ENCODE measurements at regions not wholly inside any gene's neighbourhood (a gene's known extent, or its start where the extent isn't known, plus 50 kb on each side); places are given as distances from the start of the nearest gene placed in this dataset.
"Not testable (repeated sequence)": the region's sequence is repeated elsewhere in the genome, so short reads cannot be mapped to it uniquely, and the experiment has no call there.

- no peak overlapping the region for H3K27ac Mint-ChIP-seq
- H3K36me3 Mint-ChIP-seq: no peaks in the 10 kb centered on the region
- TF ChIP-seq CTCF (conservative IDR thresholded peaks at IDR 0.05): no peak
- H3K4me3 Mint-ChIP-seq: no peak overlapping the region
- no peaks in the 10 kb centered on the region for H3K4me1 Mint-ChIP-seq (ENCODE audit: unreplicated experiment)
- peaks cover 3% of the 10 kb centered on the region for H3K9me3 Mint-ChIP-seq
- DNase-seq (ENCODE audit: extremely low spot score, unreplicated experiment): no peak
- H3K27me3 Mint-ChIP-seq: peaks cover 26% of the 10 kb centered on the region
Measured at GRCh38 chr22:22958621-22959020, 71.0 kb downstream of the IGLL5 start.

GRCh38 chr22:22959147-22959827, 71.7 kb downstream of the IGLL5 start:
- H3K4me3 Mint-ChIP-seq: no peak overlapping the region

GRCh38 chr22:22960307-22960706, 72.7 kb downstream of the IGLL5 start:
- no peak for DNase-seq (ENCODE audit: extremely low spot score, unreplicated experiment)
- peaks cover 3% of the 10 kb centered on the region for H3K9me3 Mint-ChIP-seq
- TF ChIP-seq CTCF (conservative IDR thresholded peaks at IDR 0.05): no peak
- H3K27me3 Mint-ChIP-seq: peaks cover 24% of the 10 kb centered on the region
- H3K4me3 Mint-ChIP-seq: no peak overlapping the region
- no peaks in the 10 kb centered on the region for H3K4me1 Mint-ChIP-seq (ENCODE audit: unreplicated experiment)
- H3K27ac Mint-ChIP-seq: no peak overlapping the region
- H3K36me3 Mint-ChIP-seq: no peaks in the 10 kb centered on the region

More at GRCh38 chr22:22959147-22959827, 71.7 kb downstream of the IGLL5 start:
- TF ChIP-seq CTCF (conservative IDR thresholded peaks at IDR 0.05): peak; percentile 98
- H3K36me3 Mint-ChIP-seq: no peaks in the 10 kb centered on the region
- no peak overlapping the region for H3K27ac Mint-ChIP-seq
- no peak for DNase-seq (ENCODE audit: extremely low spot score, unreplicated experiment)
- peaks cover 25% of the 10 kb centered on the region for H3K27me3 Mint-ChIP-seq
- peaks cover 3% of the 10 kb centered on the region for H3K9me3 Mint-ChIP-seq
- H3K4me1 Mint-ChIP-seq (ENCODE audit: unreplicated experiment): no peaks in the 10 kb centered on the region

GRCh38 chr22:22961574-22961973, 74.0 kb downstream of the IGLL5 start:
- H3K27me3 Mint-ChIP-seq: peaks cover 20% of the 10 kb centered on the region
- no peak overlapping the region for H3K4me3 Mint-ChIP-seq
- peaks cover 3% of the 10 kb centered on the region for H3K9me3 Mint-ChIP-seq
- no peaks in the 10 kb centered on the region for H3K36me3 Mint-ChIP-seq
- H3K27ac Mint-ChIP-seq: no peak overlapping the region
- no peak for DNase-seq (ENCODE audit: extremely low spot score, unreplicated experiment)
- no peaks in the 10 kb centered on the region for H3K4me1 Mint-ChIP-seq (ENCODE audit: unreplicated experiment)
- no peak for TF ChIP-seq CTCF (conservative IDR thresholded peaks at IDR 0.05)

GRCh38 chr22:22968366-22968765, 80.8 kb downstream of the IGLL5 start:
- no peak for TF ChIP-seq CTCF (conservative IDR thresholded peaks at IDR 0.05)
- Mint-ChIP-seq H3K27me3 (peaks cover 49% of the 10 kb centered on the region), H3K4me3 (no peak overlapping the region), H3K27ac (no peak overlapping the region), H3K36me3 (no peaks in the 10 kb centered on the region), H3K4me1 (ENCODE audit: unreplicated experiment) (no peaks in the 10 kb centered on the region), H3K9me3 (peaks cover 2% of the 10 kb centered on the region)
- no peak for DNase-seq (ENCODE audit: extremely low spot score, unreplicated experiment)

- not testable (repeated sequence) for H3K9me3 Mint-ChIP-seq; H3K4me3 Mint-ChIP-seq; H3K4me1 Mint-ChIP-seq (ENCODE audit: unreplicated experiment); DNase-seq (ENCODE audit: extremely low spot score, unreplicated experiment); H3K36me3 Mint-ChIP-seq; H3K27ac Mint-ChIP-seq
- H3K27me3 Mint-ChIP-seq: peaks cover 54% of the 10 kb centered on the region
Measured at GRCh38 chr22:22972605-22973004, 85.0 kb downstream of the IGLL5 start.

Data from type B pancreatic cell (in vitro differentiated cells).